GM12878 (cell line): ENCODE measurements at regions not wholly inside any gene's neighbourhood (a gene's known extent, or its start where the extent isn't known, plus 50 kb on each side); places are given as distances from the start of the nearest gene placed in this dataset.
A peak's percentile ranks its signal among the peaks of the same experiment; 100 is the strongest.

Experiments
- ATAC-seq: fragments of 200-7000 bp; cut with Tn5 transposase; 3 replicates; pipeline ENCODE4 v1.9.1; 2020; ENCODE audit warnings: mild to moderate bottlenecking, moderate library complexity
- BruUV-seq: library from RNA; stranded (reverse); fragments of 400-500 nt; replicated peaks from 2 replicates; lab custom pipeline; 2021; lab: Mats Ljungman, UMichigan
- CTCF ChIA-PET: fragments of 300-600 bp; sonication (Branson Sonifier 250); formaldehyde crosslinking; extraction: SDS; loops from one replicate; lab custom pipeline; 2021; ENCODE audit warnings: inconsistent platforms; lab: Yijun Ruan, JAX
- POLR2A ChIA-PET: fragments of 350-600 bp; formaldehyde crosslinking; extraction: SDS; loops from one replicate; lab custom pipeline; 2021; ENCODE audit warnings: inconsistent platforms; lab: Charles Lee
- RAD21 ChIA-PET: fragments of 300-600 bp; sonication (Branson Sonifier 250); formaldehyde crosslinking; loops from one replicate; lab custom pipeline; 2023; ENCODE audit warnings: antibody characterized with exemption; ENCODE audit not compliant: unreplicated experiment; lab: Charles Lee
- SMC1A ChIA-PET: fragments of 300-600 bp; sonication (Branson Sonifier 250); formaldehyde crosslinking; loops from one replicate; lab custom pipeline; 2023; ENCODE audit not compliant: unreplicated experiment, uncharacterized antibody; lab: Charles Lee
- DNase-seq: peaks from one replicate; pipeline ENCODE4 v3.0.0-alpha.2; 2011; ENCODE audit warnings: low read depth, low spot score
- FAIRE-seq: peaks from 3 replicates; lab custom pipeline; 2011; peaks lifted over from hg19 to GRCh38; lab: Jason Lieb, UNC
- H2AFZ ChIP-seq: 2 replicates; pipeline ENCODE4 v1.6.0; 2011; ENCODE audit warnings: low read depth, low read length, control low read depth; ENCODE audit not compliant: control insufficient read depth
- H3K27ac ChIP-seq: 2 replicates; pipeline ENCODE4 v1.5.1; 2011; ENCODE audit warnings: control low read depth; ENCODE audit not compliant: control insufficient read depth, insufficient read depth
- H3K27me3 ChIP-seq, 2 experiments: replicated peaks in 1 of 2; 2 replicates each; pipeline versions ENCODE4 v1.6.0 to v1.6.1; 2011; ENCODE audit warnings: low read length in 1 of 2; ENCODE audit not compliant: control insufficient read depth in 2 of 2, insufficient read depth in 2 of 2
- H3K36me3 ChIP-seq, 2 experiments: 2 replicates each; pipeline ENCODE4 v1.5.1; 2011; ENCODE audit warnings: low read length in 1 of 2; ENCODE audit not compliant: control insufficient read depth in 2 of 2, insufficient read depth in 2 of 2
- H3K4me1 ChIP-seq: 2 replicates; pipeline ENCODE4 v1.6.1; 2011; ENCODE audit warnings: mild to moderate bottlenecking, low read length, moderate library complexity, mixed read lengths; ENCODE audit not compliant: control insufficient read depth, insufficient read depth
- H3K4me2 ChIP-seq: 2 replicates; pipeline ENCODE4 v1.6.0; 2011; ENCODE audit warnings: control low read depth; ENCODE audit not compliant: control insufficient read depth, insufficient read depth
- H3K4me3 ChIP-seq: fragments of 200-600 bp; sonication (generic); 2 replicates; pipeline ENCODE4 v1.5.1; 2016
- H3K79me2 ChIP-seq: 2 replicates; pipeline ENCODE4 v1.6.0; 2011; ENCODE audit warnings: low read length; ENCODE audit not compliant: control insufficient read depth, insufficient read depth
- H3K9ac ChIP-seq: 2 replicates; pipeline ENCODE4 v1.8.0; 2011; ENCODE audit warnings: low read length, control low read depth, mixed read lengths; ENCODE audit not compliant: control insufficient read depth, insufficient read depth
- H3K9me3 ChIP-seq: replicated peaks from 3 replicates; pipeline ENCODE4 v1.5.1; 2011; ENCODE audit warnings: mild to moderate bottlenecking, low read length; ENCODE audit not compliant: control insufficient read depth, insufficient read depth
- H4K20me1 ChIP-seq: 2 replicates; pipeline ENCODE4 v1.6.0; 2011; ENCODE audit not compliant: control insufficient read depth, insufficient read depth
- BCLAF1 ChIP-seq: fragments of 450-650 bp; IDR thresholded peaks from 2 replicates; pipeline ENCODE4 v1.6.1; 2017; ENCODE audit warnings: antibody characterized with exemption, mild to moderate bottlenecking, moderate library complexity
- BRCA1 ChIP-seq: IDR thresholded peaks from 2 replicates; pipeline ENCODE4 v1.6.1; 2011; ENCODE audit warnings: low read depth, low read length, improper control_type of control experiment
- DPF2 ChIP-seq: fragments of 450-650 bp; IDR thresholded peaks from 2 replicates; pipeline ENCODE4 v1.6.1; 2017; ENCODE audit warnings: mild to moderate bottlenecking
- GATAD2B ChIP-seq: fragments of 450-650 bp; conservative IDR thresholded peaks from 2 replicates; pipeline ENCODE4 v1.6.1; 2017; ENCODE audit warnings: low read depth, mild to moderate bottlenecking, moderate library complexity
- MEF2B ChIP-seq: fragments of 450-650 bp; IDR thresholded peaks from 2 replicates; pipeline ENCODE4 v1.6.1; 2018; ENCODE audit warnings: mild to moderate bottlenecking, moderate library complexity; ENCODE audit not compliant: partially characterized antibody, poor library complexity, severe bottlenecking
- NR2F1 ChIP-seq: fragments of 450-650 bp; conservative IDR thresholded peaks from 2 replicates; pipeline ENCODE4 v1.6.1; 2017; ENCODE audit warnings: mild to moderate bottlenecking
- REST ChIP-seq: IDR thresholded peaks from 2 replicates; pipeline ENCODE4 v1.6.1; 2012; ENCODE audit warnings: mild to moderate bottlenecking, low read depth, low read length
- WGBS: methylation state at CpG from one replicate; pipeline ENCODE4 v1.1.6; 2016; ENCODE audit warnings: low lambda C conversion rate; ENCODE audit not compliant: insufficient replicate concordance, insufficient coverage; ENCODE audit errors: missing lambda C conversion rate; 5-methylcytosine and 5-hydroxymethylcytosine counted together
- in situ Hi-C: fragments of 300-500 bp; cut with MboI; formaldehyde crosslinking; loops from 9 replicates; pipeline ENCODE4 v1.14.3; 2018; ENCODE audit warnings: mixed read lengths
- intact Hi-C: fragments of 100-400 bp; cut with micrococcal nuclease; formaldehyde crosslinking; loops from one replicate; pipeline ENCODE4 v1.14.2; 2022; ENCODE audit not compliant: unreplicated experiment

- H3K9me3 ChIP-seq: no peaks in the 10 kb centered on the region
- H3K36me3 ChIP-seq: no peaks in the 10 kb centered on the region
- ChIA-PET SMC1A (no interaction called here), RAD21 (interaction anchor here (0.9 to 1.2 kb wide), 2 partner anchors 23 to 164 kb away, joined by 3 to 4 read pairs; no protein-coding TSS in a partner anchor), POLR2A (no interaction called here), CTCF (no interaction called here)
- H3K27ac ChIP-seq: no peak overlapping the region
- DNase-seq (peak; percentile 7), FAIRE-seq (no peak), ATAC-seq (peak; percentile 38)
- H3K4me2 ChIP-seq: no peak overlapping the region
- TF ChIP-seq NR2F1: peak; percentile 73
- no peak for TF ChIP-seq BCLAF1
- TF ChIP-seq REST: no peak
- no peak for TF ChIP-seq BRCA1
- TF ChIP-seq GATAD2B: no peak
- no peak for TF ChIP-seq DPF2
- peak; percentile 16 for TF ChIP-seq MEF2B
- H3K4me1 ChIP-seq: no peaks in the 10 kb centered on the region
- no peak overlapping the region for H2AFZ ChIP-seq
- in situ Hi-C loops: no loop called here
- no peak overlapping the region for H3K4me3 ChIP-seq
- 4% methylated on average over 8 of the region's 8 CpGs for WGBS
- no TSS peak for BruUV-seq
- intact Hi-C loops: no loop called here
- no peaks in the 10 kb centered on the region for H3K79me2 ChIP-seq
- H3K27me3 ChIP-seq: no peaks in the 10 kb centered on the region
- H3K9ac ChIP-seq: no peak overlapping the region
- no peaks in the 10 kb centered on the region for H4K20me1 ChIP-seq
Observed at GRCh38 chr20:39452583-39453340, 490.6 kb downstream of the DHX35 start.
